GM12878 (cell line): ENCODE measurements at regions not wholly inside any gene's neighbourhood (a gene's known extent, or its start where the extent isn't known, plus 50 kb on each side); places are given as distances from the start of the nearest gene placed in this dataset.
A peak's percentile ranks its signal among the peaks of the same experiment; 100 is the strongest.
"Not testable (repeated sequence)": the region's sequence is repeated elsewhere in the genome, so short reads cannot be mapped to it uniquely, and the experiment has no call there.

Source experiments
- ATAC-seq: fragments of 200-7000 bp; cut with Tn5 transposase; 3 replicates; pipeline ENCODE4 v1.9.1; 2020; ENCODE audit warnings: mild to moderate bottlenecking, moderate library complexity
- BruUV-seq: library from RNA; stranded (reverse); fragments of 400-500 nt; replicated peaks from 2 replicates; lab custom pipeline; 2021; lab: Mats Ljungman, UMichigan
- CTCF ChIA-PET: fragments of 300-600 bp; sonication (Branson Sonifier 250); formaldehyde crosslinking; extraction: SDS; loops from one replicate; lab custom pipeline; 2021; ENCODE audit warnings: inconsistent platforms; lab: Yijun Ruan, JAX
- POLR2A ChIA-PET: fragments of 350-600 bp; formaldehyde crosslinking; extraction: SDS; loops from one replicate; lab custom pipeline; 2021; ENCODE audit warnings: inconsistent platforms; lab: Charles Lee
- RAD21 ChIA-PET: fragments of 300-600 bp; sonication (Branson Sonifier 250); formaldehyde crosslinking; loops from one replicate; lab custom pipeline; 2023; ENCODE audit warnings: antibody characterized with exemption; ENCODE audit not compliant: unreplicated experiment; lab: Charles Lee
- SMC1A ChIA-PET: fragments of 300-600 bp; sonication (Branson Sonifier 250); formaldehyde crosslinking; loops from one replicate; lab custom pipeline; 2023; ENCODE audit not compliant: unreplicated experiment, uncharacterized antibody; lab: Charles Lee
- DNase-seq: peaks from one replicate; pipeline ENCODE4 v3.0.0-alpha.2; 2011; ENCODE audit warnings: low read depth, low spot score
- FAIRE-seq: peaks from 3 replicates; lab custom pipeline; 2011; peaks lifted over from hg19 to GRCh38; lab: Jason Lieb, UNC
- H2AFZ ChIP-seq: 2 replicates; pipeline ENCODE4 v1.6.0; 2011; ENCODE audit warnings: low read depth, low read length, control low read depth; ENCODE audit not compliant: control insufficient read depth
- H3K27ac ChIP-seq: 2 replicates; pipeline ENCODE4 v1.5.1; 2011; ENCODE audit warnings: control low read depth; ENCODE audit not compliant: control insufficient read depth, insufficient read depth
- H3K27me3 ChIP-seq, 2 experiments: replicated peaks in 1 of 2; 2 replicates each; pipeline versions ENCODE4 v1.6.0 to v1.6.1; 2011; ENCODE audit warnings: low read length in 1 of 2; ENCODE audit not compliant: control insufficient read depth in 2 of 2, insufficient read depth in 2 of 2
- H3K36me3 ChIP-seq, 2 experiments: 2 replicates each; pipeline ENCODE4 v1.5.1; 2011; ENCODE audit warnings: low read length in 1 of 2; ENCODE audit not compliant: control insufficient read depth in 2 of 2, insufficient read depth in 2 of 2
- H3K4me1 ChIP-seq: 2 replicates; pipeline ENCODE4 v1.6.1; 2011; ENCODE audit warnings: mild to moderate bottlenecking, low read length, moderate library complexity, mixed read lengths; ENCODE audit not compliant: control insufficient read depth, insufficient read depth
- H3K4me2 ChIP-seq: 2 replicates; pipeline ENCODE4 v1.6.0; 2011; ENCODE audit warnings: control low read depth; ENCODE audit not compliant: control insufficient read depth, insufficient read depth
- H3K4me3 ChIP-seq: fragments of 200-600 bp; sonication (generic); 2 replicates; pipeline ENCODE4 v1.5.1; 2016
- H3K79me2 ChIP-seq: 2 replicates; pipeline ENCODE4 v1.6.0; 2011; ENCODE audit warnings: low read length; ENCODE audit not compliant: control insufficient read depth, insufficient read depth
- H3K9ac ChIP-seq: 2 replicates; pipeline ENCODE4 v1.8.0; 2011; ENCODE audit warnings: low read length, control low read depth, mixed read lengths; ENCODE audit not compliant: control insufficient read depth, insufficient read depth
- H3K9me3 ChIP-seq: replicated peaks from 3 replicates; pipeline ENCODE4 v1.5.1; 2011; ENCODE audit warnings: mild to moderate bottlenecking, low read length; ENCODE audit not compliant: control insufficient read depth, insufficient read depth
- H4K20me1 ChIP-seq: 2 replicates; pipeline ENCODE4 v1.6.0; 2011; ENCODE audit not compliant: control insufficient read depth, insufficient read depth
- WGBS: methylation state at CpG from one replicate; pipeline ENCODE4 v1.1.6; 2016; ENCODE audit warnings: low lambda C conversion rate; ENCODE audit not compliant: insufficient replicate concordance, insufficient coverage; ENCODE audit errors: missing lambda C conversion rate; 5-methylcytosine and 5-hydroxymethylcytosine counted together
- in situ Hi-C: fragments of 300-500 bp; cut with MboI; formaldehyde crosslinking; loops from 9 replicates; pipeline ENCODE4 v1.14.3; 2018; ENCODE audit warnings: mixed read lengths
- intact Hi-C: fragments of 100-400 bp; cut with micrococcal nuclease; formaldehyde crosslinking; loops from one replicate; pipeline ENCODE4 v1.14.2; 2022; ENCODE audit not compliant: unreplicated experiment
- TF ChIP-seq, protein P1 (sequence below): IDR thresholded peaks from 2 replicates; pipeline ENCODE4 v1.6.1; 2012; ENCODE audit warnings: mild to moderate bottlenecking, low read depth, low read length

DNA sequence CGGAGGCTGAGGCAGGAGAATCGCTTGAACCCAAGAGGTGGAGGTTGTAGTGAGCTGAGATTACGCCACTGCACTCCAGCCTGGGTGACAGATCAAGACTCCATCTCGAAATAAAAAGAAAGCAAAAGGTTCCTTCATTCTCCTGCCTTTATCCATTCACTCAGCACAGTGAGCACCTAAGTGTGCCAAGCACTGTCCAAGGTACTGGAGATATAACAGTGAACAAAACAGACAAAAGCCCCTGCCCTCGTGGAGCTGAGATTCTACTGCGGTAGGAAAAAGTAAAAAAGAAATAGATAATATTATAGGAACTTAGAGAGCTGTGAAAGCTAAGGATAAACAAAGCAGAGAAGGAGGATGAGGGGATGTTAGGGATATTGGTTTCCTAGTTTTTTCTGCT is 235.5 kb downstream of the NPIPA7 start:
- CTCF ChIA-PET, in situ Hi-C loops, H3K79me2 ChIP-seq, POLR2A ChIA-PET, H4K20me1 ChIP-seq, BruUV-seq, H3K4me2 ChIP-seq, SMC1A ChIA-PET, H3K27me3 ChIP-seq, FAIRE-seq, ATAC-seq, H3K27ac ChIP-seq, H3K4me3 ChIP-seq, H3K9ac ChIP-seq, H3K4me1 ChIP-seq, H2AFZ ChIP-seq, RAD21 ChIA-PET, intact Hi-C loops, H3K9me3 ChIP-seq, DNase-seq, H3K36me3 ChIP-seq: not testable (repeated sequence)
- TF ChIP-seq, protein P1, sequence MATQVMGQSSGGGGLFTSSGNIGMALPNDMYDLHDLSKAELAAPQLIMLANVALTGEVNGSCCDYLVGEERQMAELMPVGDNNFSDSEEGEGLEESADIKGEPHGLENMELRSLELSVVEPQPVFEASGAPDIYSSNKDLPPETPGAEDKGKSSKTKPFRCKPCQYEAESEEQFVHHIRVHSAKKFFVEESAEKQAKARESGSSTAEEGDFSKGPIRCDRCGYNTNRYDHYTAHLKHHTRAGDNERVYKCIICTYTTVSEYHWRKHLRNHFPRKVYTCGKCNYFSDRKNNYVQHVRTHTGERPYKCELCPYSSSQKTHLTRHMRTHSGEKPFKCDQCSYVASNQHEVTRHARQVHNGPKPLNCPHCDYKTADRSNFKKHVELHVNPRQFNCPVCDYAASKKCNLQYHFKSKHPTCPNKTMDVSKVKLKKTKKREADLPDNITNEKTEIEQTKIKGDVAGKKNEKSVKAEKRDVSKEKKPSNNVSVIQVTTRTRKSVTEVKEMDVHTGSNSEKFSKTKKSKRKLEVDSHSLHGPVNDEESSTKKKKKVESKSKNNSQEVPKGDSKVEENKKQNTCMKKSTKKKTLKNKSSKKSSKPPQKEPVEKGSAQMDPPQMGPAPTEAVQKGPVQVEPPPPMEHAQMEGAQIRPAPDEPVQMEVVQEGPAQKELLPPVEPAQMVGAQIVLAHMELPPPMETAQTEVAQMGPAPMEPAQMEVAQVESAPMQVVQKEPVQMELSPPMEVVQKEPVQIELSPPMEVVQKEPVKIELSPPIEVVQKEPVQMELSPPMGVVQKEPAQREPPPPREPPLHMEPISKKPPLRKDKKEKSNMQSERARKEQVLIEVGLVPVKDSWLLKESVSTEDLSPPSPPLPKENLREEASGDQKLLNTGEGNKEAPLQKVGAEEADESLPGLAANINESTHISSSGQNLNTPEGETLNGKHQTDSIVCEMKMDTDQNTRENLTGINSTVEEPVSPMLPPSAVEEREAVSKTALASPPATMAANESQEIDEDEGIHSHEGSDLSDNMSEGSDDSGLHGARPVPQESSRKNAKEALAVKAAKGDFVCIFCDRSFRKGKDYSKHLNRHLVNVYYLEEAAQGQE, result peak; percentile 68; the same call in 1 of the 2 replicates
- WGBS, result 54% methylated on average over 6 of the region's 6 CpGs

DNA sequence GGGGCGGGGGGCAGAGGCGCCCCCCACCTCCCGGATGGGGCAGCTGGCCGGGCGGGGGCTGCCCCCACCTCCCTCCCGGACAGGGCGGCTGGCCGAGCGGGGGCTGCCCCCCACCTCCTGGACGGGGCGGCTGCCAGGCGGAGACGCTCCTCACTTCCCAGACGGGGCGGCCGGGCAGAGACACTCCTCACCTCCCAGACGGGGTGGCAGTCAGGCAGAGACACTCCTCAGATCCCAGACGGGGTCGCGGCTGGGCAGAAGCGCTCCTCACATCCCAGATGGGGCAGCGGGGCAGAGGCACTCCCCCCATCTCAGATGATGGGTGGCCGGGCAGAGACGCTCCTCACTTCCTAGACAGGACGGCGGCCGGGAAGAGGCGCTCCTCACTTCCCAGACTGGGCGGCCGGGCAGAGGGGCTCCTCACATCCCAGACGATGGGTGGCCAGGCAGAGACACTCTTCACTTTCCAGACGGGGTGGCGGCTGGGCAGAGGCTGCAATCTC is 240.1 kb downstream of the NPIPA7 start:
- H3K9me3 ChIP-seq, H4K20me1 ChIP-seq, in situ Hi-C loops, H3K4me2 ChIP-seq, H3K36me3 ChIP-seq, BruUV-seq, intact Hi-C loops, H3K4me1 ChIP-seq, CTCF ChIA-PET, RAD21 ChIA-PET, DNase-seq, H3K27ac ChIP-seq, ATAC-seq, H3K79me2 ChIP-seq, POLR2A ChIA-PET, H3K9ac ChIP-seq, H2AFZ ChIP-seq, H3K4me3 ChIP-seq, SMC1A ChIA-PET, FAIRE-seq, H3K27me3 ChIP-seq: not testable (repeated sequence)
- 76% methylated on average over 20 of the region's 33 CpGs for WGBS

DNA sequence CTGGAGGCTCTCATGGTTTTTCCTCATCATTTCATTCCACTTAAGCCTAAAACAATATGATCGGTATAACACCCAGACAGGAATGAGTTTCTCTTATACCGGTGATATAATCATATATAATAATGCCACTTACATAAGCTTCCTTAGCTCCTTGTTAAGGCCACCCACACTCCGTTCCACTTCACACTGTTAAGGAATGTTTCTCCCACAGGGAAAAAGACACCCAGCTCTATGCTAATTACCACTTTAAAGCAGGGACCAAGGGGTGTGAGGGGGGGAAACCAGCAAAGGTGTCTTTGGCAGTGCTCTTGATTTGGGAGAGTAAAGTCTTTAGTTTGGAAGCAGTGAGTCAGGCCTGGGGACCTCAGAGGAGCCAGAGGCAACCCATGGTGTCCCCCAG is 245.4 kb downstream of the NPIPA7 start:
- H3K27ac ChIP-seq, H3K79me2 ChIP-seq, ATAC-seq, H3K4me1 ChIP-seq, RAD21 ChIA-PET, intact Hi-C loops, H3K4me3 ChIP-seq, H3K27me3 ChIP-seq, CTCF ChIA-PET, H3K9me3 ChIP-seq, H4K20me1 ChIP-seq, H3K4me2 ChIP-seq, H2AFZ ChIP-seq, SMC1A ChIA-PET, DNase-seq, in situ Hi-C loops, POLR2A ChIA-PET, H3K9ac ChIP-seq, BruUV-seq, H3K36me3 ChIP-seq, FAIRE-seq: not testable (repeated sequence)
- 0% methylated on average over 1 of the region's 3 CpGs for WGBS
